Thoracic aorta (tissue), 2 donors: ENCODE measurements at regions not wholly inside any gene's neighbourhood (a gene's known extent, or its start where the extent isn't known, plus 50 kb on each side); places are given as distances from the start of the nearest gene placed in this dataset.

Source experiments
- ATAC-seq: fragments of 150-250 bp; one replicate; pipeline ENCODE4 v1.8.0; 2017; ENCODE audit warnings: low read depth; ENCODE audit not compliant: insufficient number of reproducible peaks, low FRiP score
- DNase-seq: peaks from one replicate; pipeline ENCODE4 v3.0.0-alpha.2; 2020; ENCODE audit warnings: low spot score
- H3K27ac ChIP-seq, 2 donors: fragments of 200-600 bp; sonication (generic); 1 replicate in 1 of 2; 2 replicates in 1 of 2; pipeline ENCODE4 v1.5.1; 2016; ENCODE audit warnings: mild to moderate bottlenecking in 2 of 2, moderate library complexity in 2 of 2
- H3K27me3 ChIP-seq: fragments of 200-600 bp; sonication (generic); replicated peaks from 2 replicates; pipeline ENCODE4 v1.6.0; 2016; ENCODE audit warnings: mild to moderate bottlenecking; ENCODE audit not compliant: insufficient read depth
- H3K36me3 ChIP-seq: fragments of 200-600 bp; sonication (generic); one replicate; pipeline ENCODE4 v1.5.1; 2016
- H3K4me1 ChIP-seq, 2 donors: fragments of 200-600 bp; sonication (generic); 1 replicate in 1 of 2; 2 replicates in 1 of 2; pipeline versions ENCODE4 v1.5.1 to v1.6.0; 2016; ENCODE audit warnings: low read depth in 2 of 2, mild to moderate bottlenecking in 1 of 2; ENCODE audit not compliant: control insufficient read depth in 1 of 2
- H3K4me3 ChIP-seq: fragments of 200-600 bp; sonication (generic); 2 replicates; pipeline ENCODE4 v1.5.1; 2016; ENCODE audit warnings: mild to moderate bottlenecking
- H3K9me3 ChIP-seq: fragments of 200-600 bp; sonication (generic); 2 replicates; pipeline ENCODE4 v1.5.1; 2016
- CTCF ChIP-seq: fragments of 200-600 bp; sonication (generic); IDR thresholded peaks from one replicate; pipeline ENCODE4 v1.5.1; 2019; ENCODE audit warnings: antibody characterized with exemption

DNA sequence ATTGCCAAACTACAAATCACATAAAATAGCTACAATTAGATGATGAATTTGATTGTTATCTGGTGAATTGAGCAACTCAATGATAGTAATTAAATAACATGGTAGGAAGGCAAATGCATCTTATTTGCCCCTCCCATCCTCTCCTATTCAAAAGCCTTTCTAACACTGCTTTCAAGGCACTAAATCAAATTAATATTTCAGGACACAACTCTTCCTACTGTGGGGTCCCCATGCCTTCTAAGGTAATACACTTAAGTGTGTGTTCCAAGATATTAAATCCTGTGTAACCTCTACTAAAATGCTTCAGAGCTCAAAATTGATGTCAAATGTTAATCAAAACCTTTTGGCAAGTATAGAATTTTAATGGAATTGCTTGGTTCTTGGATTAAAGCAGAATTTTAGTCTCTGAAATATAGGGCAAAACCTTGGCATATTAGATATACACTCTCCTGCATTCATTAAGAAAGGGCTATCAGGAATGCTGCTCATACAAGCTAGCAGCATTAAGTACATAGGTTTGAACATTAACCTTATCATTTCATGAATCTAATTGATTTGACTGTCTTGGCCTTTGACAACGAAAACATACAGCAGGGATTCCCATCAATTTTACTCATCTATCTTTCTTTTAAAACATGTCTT, 371.8 kb upstream of the GALNTL6 start:
- no peak for DNase-seq
- no peak overlapping the region for H3K4me3 ChIP-seq
- H3K27ac ChIP-seq = no peak overlapping the region
- H3K36me3 ChIP-seq = no peaks in the 10 kb centered on the region
- no peak for ATAC-seq
- H3K27me3 ChIP-seq = no peaks in the 10 kb centered on the region
- no peaks in the 10 kb centered on the region for H3K4me1 ChIP-seq
- no peaks in the 10 kb centered on the region for H3K9me3 ChIP-seq
- no peak for TF ChIP-seq CTCF

GRCh38 chr4:171433674-171434073, 379.5 kb upstream of the GALNTL6 start:
- Histone ChIP-seq H3K36me3 (no peaks in the 10 kb centered on the region), H3K27ac (no peak overlapping the region), H3K4me1 (no peaks in the 10 kb centered on the region), H3K9me3 (no peaks in the 10 kb centered on the region), H3K27me3 (no peaks in the 10 kb centered on the region), H3K4me3 (no peak overlapping the region)
- no peak for TF ChIP-seq CTCF
- DNase-seq (no peak), ATAC-seq (no peak)

DNA sequence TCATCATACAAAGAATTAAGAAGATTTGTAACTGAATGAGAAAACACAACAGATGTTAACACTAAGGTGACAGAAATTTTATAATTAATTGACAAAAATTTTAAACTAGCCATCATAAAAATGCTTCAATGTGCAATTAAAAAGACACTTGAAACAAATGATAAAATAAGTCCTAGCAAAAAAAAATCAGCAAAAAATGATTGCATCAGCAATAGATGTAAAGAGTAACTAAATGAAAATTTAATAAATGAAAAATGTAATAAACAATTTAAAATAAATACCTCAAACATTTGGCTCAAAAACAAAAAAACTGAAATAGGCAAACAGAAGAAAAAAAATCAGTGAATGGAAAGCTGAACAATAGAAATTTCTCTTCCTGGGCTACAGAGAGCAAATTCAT, 380.7 kb upstream of the GALNTL6 start:
- DNase-seq = no peak
- Histone ChIP-seq H3K36me3 (no peaks in the 10 kb centered on the region), H3K27me3 (no peaks in the 10 kb centered on the region), H3K4me3 (no peak overlapping the region), H3K27ac (no peak overlapping the region), H3K4me1 (no peaks in the 10 kb centered on the region), H3K9me3 (no peaks in the 10 kb centered on the region)
- no peak for TF ChIP-seq CTCF
- ATAC-seq = no peak

GRCh38 chr4:171430495-171430894, 382.7 kb upstream of the GALNTL6 start:
- H3K9me3 ChIP-seq = no peaks in the 10 kb centered on the region
- H3K36me3 ChIP-seq = no peaks in the 10 kb centered on the region
- ATAC-seq = no peak
- no peak for DNase-seq
- H3K27ac ChIP-seq = no peak overlapping the region
- no peaks in the 10 kb centered on the region for H3K4me1 ChIP-seq
- H3K27me3 ChIP-seq = no peaks in the 10 kb centered on the region
- TF ChIP-seq CTCF = no peak
- no peak overlapping the region for H3K4me3 ChIP-seq

DNA sequence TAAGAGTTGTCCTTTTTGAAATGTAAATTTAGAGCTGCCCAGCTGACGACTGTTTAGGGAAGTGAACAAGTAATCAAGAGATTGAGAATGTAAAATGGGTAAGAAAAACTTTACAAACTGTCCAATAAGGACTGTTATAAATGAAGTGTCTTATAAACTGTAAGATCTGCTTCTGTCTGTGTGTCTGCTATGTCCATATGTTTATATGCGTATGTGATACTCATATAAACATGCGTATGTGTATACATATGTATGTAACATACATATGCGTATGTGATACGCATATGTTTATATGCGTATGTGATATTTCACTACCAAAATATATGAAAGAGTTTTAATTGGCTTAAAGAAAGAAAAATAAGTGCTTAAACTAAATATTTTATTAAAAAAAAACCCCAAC, 416.0 kb upstream of the GALNTL6 start:
- Histone ChIP-seq H3K36me3 (no peaks in the 10 kb centered on the region), H3K27me3 (no peaks in the 10 kb centered on the region), H3K4me3 (no peak overlapping the region), H3K27ac (no peak overlapping the region), H3K4me1 (no peaks in the 10 kb centered on the region), H3K9me3 (no peaks in the 10 kb centered on the region)
- ATAC-seq = no peak
- TF ChIP-seq CTCF = no peak
- DNase-seq = no peak
